NK-92 treated with Interleukin-12 subunit alpha and Interleukin-12 subunit beta, amount 100 ng/mL, for 24 hours (cell line): ENCODE measurements at regions not wholly inside any gene's neighbourhood (a gene's known extent, or its start where the extent isn't known, plus 50 kb on each side); places are given as distances from the start of the nearest gene placed in this dataset.
"Not testable (repeated sequence)": the region's sequence is repeated elsewhere in the genome, so short reads cannot be mapped to it uniquely, and the experiment has no call there.

ENCODE experiments used
- DNase-seq: peaks from one replicate; lab custom pipeline; 2025; lab: John Stamatoyannopoulos, UW

- DNase-seq: peak; percentile 12
Measured at GRCh38 chr5:38607396-38607795, 51.0 kb upstream of the LIFR start.

GRCh38 chr5:38607930-38608564 is 51.6 kb upstream of the LIFR start:
- no peak for DNase-seq

GRCh38 chr5:38608874-38609273 is 52.4 kb upstream of the LIFR start:
- no peak for DNase-seq

GRCh38 chr5:38612851-38613250 is 56.4 kb upstream of the LIFR start:
- DNase-seq: no peak

- DNase-seq: no peak
Measured at GRCh38 chr5:38613490-38613889, 57.0 kb upstream of the LIFR start.

GRCh38 chr5:38613992-38614836 is 57.8 kb upstream of the LIFR start:
- DNase-seq: no peak

- DNase-seq: no peak
Measured at GRCh38 chr5:38615042-38615441, 58.6 kb upstream of the LIFR start.

- no peak for DNase-seq
Measured at GRCh38 chr5:38615981-38616451, 59.6 kb upstream of the LIFR start.

GRCh38 chr5:38618154-38618553 is 61.7 kb upstream of the LIFR start:
- DNase-seq: no peak

- DNase-seq: no peak
Measured at GRCh38 chr5:38621331-38621730, 64.9 kb upstream of the LIFR start.

GRCh38 chr5:38621840-38622437 is 65.5 kb upstream of the LIFR start:
- no peak for DNase-seq

GRCh38 chr5:38622723-38623129 is 66.3 kb upstream of the LIFR start:
- DNase-seq: no peak

- not testable (repeated sequence) for DNase-seq
Measured at GRCh38 chr5:38624541-38624940, 68.1 kb upstream of the LIFR start.

GRCh38 chr5:38631376-38631775 is 74.9 kb upstream of the LIFR start:
- DNase-seq: not testable (repeated sequence)

GRCh38 chr5:38634568-38635369 is 78.3 kb upstream of the LIFR start:
- no peak for DNase-seq

GRCh38 chr5:38636626-38637025 is 80.2 kb upstream of the LIFR start:
- DNase-seq: no peak

GRCh38 chr5:38638656-38639055 is 82.2 kb upstream of the LIFR start:
- DNase-seq: no peak

GRCh38 chr5:38639377-38640358 is 83.2 kb upstream of the LIFR start:
- no peak for DNase-seq

GRCh38 chr5:38641003-38641402 is 84.6 kb upstream of the LIFR start:
- no peak for DNase-seq

GRCh38 chr5:38642189-38642911 is 85.9 kb upstream of the LIFR start:
- DNase-seq: no peak
